NCI-H460 (cell line): ENCODE measurements at regions not wholly inside any gene's neighbourhood (a gene's known extent, or its start where the extent isn't known, plus 50 kb on each side); places are given as distances from the start of the nearest gene placed in this dataset.

Source experiments
- DNase-seq: peaks from one replicate; pipeline ENCODE4 v3.0.0-alpha.2; 2016; ENCODE audit warnings: low read depth; ENCODE audit errors: extremely low read depth

GRCh38 chr4:181682367-181683047 lies 560.7 kb upstream of the TENM3 start:
- no peak for DNase-seq

- DNase-seq, result peak; percentile 52
Observed at GRCh38 chr4:181684310-181684709, 558.9 kb upstream of the TENM3 start.

- DNase-seq, result peak; percentile 42
Observed at GRCh38 chr4:181685461-181685860, 557.7 kb upstream of the TENM3 start.

- DNase-seq, result peak; percentile 69
Observed at GRCh38 chr4:181685911-181686310, 557.3 kb upstream of the TENM3 start.

GRCh38 chr4:181687116-181687515 lies 556.1 kb upstream of the TENM3 start:
- no peak for DNase-seq

- peak; percentile 57 for DNase-seq
Observed at GRCh38 chr4:181688432-181688831, 554.8 kb upstream of the TENM3 start.

- no peak for DNase-seq
Observed at GRCh38 chr4:181688872-181689271, 554.3 kb upstream of the TENM3 start.

GRCh38 chr4:181690498-181690897 lies 552.7 kb upstream of the TENM3 start:
- DNase-seq, result no peak

GRCh38 chr4:181692965-181693364 lies 550.2 kb upstream of the TENM3 start:
- no peak for DNase-seq

- DNase-seq, result no peak
Observed at GRCh38 chr4:181693517-181693916, 549.7 kb upstream of the TENM3 start.

GRCh38 chr4:181698221-181698620 lies 545.0 kb upstream of the TENM3 start:
- no peak for DNase-seq

GRCh38 chr4:181701214-181701613 lies 542.0 kb upstream of the TENM3 start:
- no peak for DNase-seq

- DNase-seq, result no peak
Observed at GRCh38 chr4:181701894-181702293, 541.3 kb upstream of the TENM3 start.

- no peak for DNase-seq
Observed at GRCh38 chr4:181702864-181703495, 540.2 kb upstream of the TENM3 start.

- no peak for DNase-seq
Observed at GRCh38 chr4:181710143-181710542, 533.1 kb upstream of the TENM3 start.

- DNase-seq, result no peak
Observed at GRCh38 chr4:181711387-181711786, 531.8 kb upstream of the TENM3 start.

- no peak for DNase-seq
Observed at GRCh38 chr4:181728305-181728966, 514.8 kb upstream of the TENM3 start.

GRCh38 chr4:181731900-181732299 lies 511.3 kb upstream of the TENM3 start:
- no peak for DNase-seq

- DNase-seq, result no peak
Observed at GRCh38 chr4:181737744-181738143, 505.5 kb upstream of the TENM3 start.

GRCh38 chr4:181739031-181739430 lies 504.2 kb upstream of the TENM3 start:
- DNase-seq, result no peak

GRCh38 chr4:181741513-181741912 lies 501.7 kb upstream of the TENM3 start:
- DNase-seq, result no peak
